Body of pancreas (tissue), 4 donors: ENCODE measurements at regions not wholly inside any gene's neighbourhood (a gene's known extent, or its start where the extent isn't known, plus 50 kb on each side); places are given as distances from the start of the nearest gene placed in this dataset.
"Not testable (repeated sequence)": the region's sequence is repeated elsewhere in the genome, so short reads cannot be mapped to it uniquely, and the experiment has no call there.

ENCODE experiments used
- ATAC-seq: fragments of 150-250 bp; one replicate; pipeline ENCODE4 v1.9.1; 2016
- DNase-seq, 4 donors: peaks; one replicate each; pipeline ENCODE4 v3.0.0-alpha.2; 2019
- H3K27ac ChIP-seq, 4 donors: fragments of 200-600 bp; sonication (generic); 1 replicate in 3 of 4; 2 replicates in 1 of 4; pipeline versions ENCODE4 v1.5.1 to v1.6.1; 2016 to 2019; ENCODE audit warnings: mild to moderate bottlenecking in 1 of 4, mixed read lengths in 1 of 4, moderate library complexity in 1 of 4
- H3K27me3 ChIP-seq, 2 donors: fragments of 200-600 bp; sonication (generic); one replicate each; pipeline ENCODE4 v1.6.0; 2016; ENCODE audit warnings: mild to moderate bottlenecking in 1 of 2
- H3K36me3 ChIP-seq, 2 donors: fragments of 200-600 bp; sonication (generic); replicated peaks in 1 of 2; 2 replicates each; pipeline ENCODE4 v1.5.1; 2016; ENCODE audit warnings: low read depth in 2 of 2; ENCODE audit not compliant: insufficient read depth in 1 of 2
- H3K4me1 ChIP-seq: fragments of 200-600 bp; sonication (generic); one replicate; pipeline ENCODE4 v1.6.0; 2016
- H3K4me3 ChIP-seq, 2 donors: fragments of 200-600 bp; sonication (generic); 1 replicate in 1 of 2; 2 replicates in 1 of 2; pipeline ENCODE4 v1.5.1; 2016 to 2019
- H3K9me3 ChIP-seq, 3 donors: fragments of 200-600 bp; sonication (generic); 1 replicate in 2 of 3; 2 replicates in 1 of 3; pipeline ENCODE4 v1.5.1; 2016
- POLR2A ChIP-seq, 3 donors: fragments of 450-650 bp; IDR thresholded peaks; one replicate each; pipeline ENCODE4 v1.6.1; 2016; ENCODE audit warnings: antibody characterized with exemption in 3 of 3, mild to moderate bottlenecking in 2 of 3
- WGBS, 2 donors: methylation state at CpG; one replicate each; pipeline ENCODE4 v1.1.5; 2017; 5-methylcytosine and 5-hydroxymethylcytosine counted together
- intact Hi-C: fragments of 100-400 bp; cut with DNase I; formaldehyde crosslinking; loops from one replicate; pipeline ENCODE4 v1.15.1; 2023
- TF ChIP-seq, protein P1 (sequence below), 7 experiments: fragments of 450-650 bp in 4 of 7; fragments of 200-600 bp in 3 of 7; sonication (generic) in 3 of 7; IDR thresholded peaks; one replicate each; pipeline ENCODE4 v1.5.1; 2016 to 2019; ENCODE audit warnings: antibody characterized with exemption in 7 of 7

DNA sequence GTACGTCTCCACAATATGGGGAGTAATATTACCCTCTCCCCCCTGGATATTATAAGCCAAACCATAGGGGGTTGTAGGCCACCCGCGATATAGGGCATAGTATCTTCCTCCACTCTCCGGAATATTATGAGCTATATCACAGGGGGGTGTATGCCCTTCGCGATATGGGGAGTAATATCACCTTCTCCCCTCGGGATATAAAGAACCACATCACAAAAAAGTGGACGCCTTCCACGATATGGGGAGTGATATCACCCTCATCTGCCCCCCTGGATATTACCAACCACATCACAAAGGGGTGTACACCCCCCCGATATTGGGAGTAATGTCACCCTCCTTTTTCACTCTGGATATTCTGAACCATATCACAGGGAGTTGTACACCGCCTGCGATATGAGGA is 65.5 kb upstream of the CEACAM21 start:
- Histone ChIP-seq H3K27ac (no peak overlapping the region), H3K4me1 (no peaks in the 10 kb centered on the region), H3K27me3 (no peaks in the 10 kb centered on the region), H3K36me3 (no peaks in the 10 kb centered on the region), H3K9me3 (no peaks in the 10 kb centered on the region), H3K4me3 (no peak overlapping the region)
- TF ChIP-seq, protein P1, sequence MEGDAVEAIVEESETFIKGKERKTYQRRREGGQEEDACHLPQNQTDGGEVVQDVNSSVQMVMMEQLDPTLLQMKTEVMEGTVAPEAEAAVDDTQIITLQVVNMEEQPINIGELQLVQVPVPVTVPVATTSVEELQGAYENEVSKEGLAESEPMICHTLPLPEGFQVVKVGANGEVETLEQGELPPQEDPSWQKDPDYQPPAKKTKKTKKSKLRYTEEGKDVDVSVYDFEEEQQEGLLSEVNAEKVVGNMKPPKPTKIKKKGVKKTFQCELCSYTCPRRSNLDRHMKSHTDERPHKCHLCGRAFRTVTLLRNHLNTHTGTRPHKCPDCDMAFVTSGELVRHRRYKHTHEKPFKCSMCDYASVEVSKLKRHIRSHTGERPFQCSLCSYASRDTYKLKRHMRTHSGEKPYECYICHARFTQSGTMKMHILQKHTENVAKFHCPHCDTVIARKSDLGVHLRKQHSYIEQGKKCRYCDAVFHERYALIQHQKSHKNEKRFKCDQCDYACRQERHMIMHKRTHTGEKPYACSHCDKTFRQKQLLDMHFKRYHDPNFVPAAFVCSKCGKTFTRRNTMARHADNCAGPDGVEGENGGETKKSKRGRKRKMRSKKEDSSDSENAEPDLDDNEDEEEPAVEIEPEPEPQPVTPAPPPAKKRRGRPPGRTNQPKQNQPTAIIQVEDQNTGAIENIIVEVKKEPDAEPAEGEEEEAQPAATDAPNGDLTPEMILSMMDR (IDR thresholded peaks at IDR 0.05), result no peak
- intact Hi-C loops, result no loop called here
- no peak for DNase-seq
- ATAC-seq, result no peak
- 51 to 55% methylated on average over 12 of the region's 12 CpGs for WGBS, 2 donors

- Histone ChIP-seq H3K27ac (no peak overlapping the region), H3K27me3 (no peaks in the 10 kb centered on the region), H3K4me3 (no peak overlapping the region), H3K4me1 (no peaks in the 10 kb centered on the region), H3K9me3 (no peaks in the 10 kb centered on the region), H3K36me3 (no peaks in the 10 kb centered on the region)
- DNase-seq (no peak), ATAC-seq (no peak)
- TF ChIP-seq POLR2A (IDR thresholded peaks at IDR 0.05), result no peak
- TF ChIP-seq, protein P1 (IDR thresholded peaks at IDR 0.05), result no peak
- intact Hi-C loops, result no loop called here
- WGBS, 2 donors, result 56 to 64% methylated on average over 8 of the region's 8 CpGs
Observed at GRCh38 chr19:41511628-41512027, 64.3 kb upstream of the CEACAM21 start.

DNA sequence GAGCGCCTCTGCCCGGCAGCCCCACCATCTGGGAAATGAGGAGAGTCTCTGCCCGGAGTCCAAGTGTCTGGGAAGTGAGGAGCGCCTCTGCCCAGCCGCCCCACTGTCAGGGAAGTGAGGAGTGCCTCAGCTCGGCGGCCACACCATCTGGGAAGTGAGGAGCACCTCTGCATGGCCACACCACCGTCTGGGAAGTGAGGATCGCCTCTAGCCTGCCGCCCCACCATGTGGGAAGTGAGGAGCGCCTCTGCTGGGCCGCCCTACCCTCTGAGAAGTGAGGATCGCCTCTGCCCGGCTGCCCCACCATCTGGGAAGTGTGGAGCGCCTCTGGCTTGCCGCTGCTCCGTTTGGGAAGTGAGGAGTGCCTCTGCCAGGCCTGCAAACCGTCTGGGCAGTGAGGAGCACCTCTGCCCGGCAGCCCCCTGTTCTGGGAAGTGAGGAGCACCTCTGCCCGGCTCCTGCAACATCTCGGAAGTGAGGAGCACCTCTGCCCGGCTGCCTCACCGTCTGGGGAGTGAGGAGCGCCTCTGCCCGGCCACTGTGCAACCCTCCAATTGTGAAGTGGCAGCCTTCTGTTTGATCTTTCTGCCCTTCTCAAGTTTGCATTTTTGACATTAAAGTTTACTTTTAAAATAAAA is 60.8 kb upstream of the CEACAM21 start:
- ATAC-seq, result no peak

GRCh38 chr19:41516292-41517171 is 59.4 kb upstream of the CEACAM21 start:
- H3K27ac ChIP-seq, H3K9me3 ChIP-seq, H3K4me3 ChIP-seq, ATAC-seq, H3K36me3 ChIP-seq, H3K27me3 ChIP-seq, intact Hi-C loops, H3K4me1 ChIP-seq: not testable (repeated sequence)
- peak in 1 of 4 donors; percentile 26 for DNase-seq
- 33 to 46% methylated on average over 16 to 19 of the region's 19 CpGs for WGBS, 2 donors

More for the DNA sequence above, 60.8 kb upstream of the CEACAM21 start:
- DNase-seq, result no peak
- Histone ChIP-seq H3K4me3 (no peak overlapping the region), H3K27ac (no peak overlapping the region), H3K9me3 (no peaks in the 10 kb centered on the region), H3K4me1 (no peaks in the 10 kb centered on the region), H3K27me3 (no peaks in the 10 kb centered on the region), H3K36me3 (no peaks in the 10 kb centered on the region)
- 56 to 73% methylated on average over 7 to 25 of the region's 25 CpGs for WGBS, 2 donors
- TF ChIP-seq POLR2A (IDR thresholded peaks at IDR 0.05), result no peak
- TF ChIP-seq, protein P1 (IDR thresholded peaks at IDR 0.05), result no peak
- intact Hi-C loops, result no loop called here

DNA sequence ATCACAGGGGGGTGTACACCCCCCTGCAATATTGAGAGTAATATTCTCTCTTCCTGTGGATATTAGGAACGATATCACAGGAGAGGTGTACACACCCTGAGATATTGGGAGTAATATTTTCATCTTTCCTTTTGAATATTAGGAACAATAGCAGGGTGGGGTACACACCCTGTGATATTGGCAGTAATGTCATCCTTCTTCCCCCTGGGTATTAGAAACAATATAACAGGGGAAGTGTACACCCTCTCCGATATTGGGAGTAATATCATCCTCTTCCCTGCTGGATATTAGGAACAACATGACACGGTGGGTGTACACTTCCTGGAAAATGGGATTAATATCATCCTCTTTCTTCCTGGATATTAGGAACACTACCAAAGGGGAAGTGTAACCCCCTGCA is 57.8 kb upstream of the CEACAM21 start:
- DNase-seq, result no peak
- intact Hi-C loops, result no loop called here
- no peak for TF ChIP-seq POLR2A (IDR thresholded peaks at IDR 0.05)
- TF ChIP-seq, protein P1 (IDR thresholded peaks at IDR 0.05), result no peak
- Histone ChIP-seq H3K4me3 (no peak overlapping the region), H3K36me3 (no peaks in the 10 kb centered on the region), H3K27ac (no peak overlapping the region), H3K9me3 (no peaks in the 10 kb centered on the region), H3K4me1 (peaks cover 7% of the 10 kb centered on the region), H3K27me3 (no peaks in the 10 kb centered on the region)
- ATAC-seq, result no peak
- WGBS, 2 donors, result 52 to 53% methylated on average over 3 of the region's 3 CpGs

DNA sequence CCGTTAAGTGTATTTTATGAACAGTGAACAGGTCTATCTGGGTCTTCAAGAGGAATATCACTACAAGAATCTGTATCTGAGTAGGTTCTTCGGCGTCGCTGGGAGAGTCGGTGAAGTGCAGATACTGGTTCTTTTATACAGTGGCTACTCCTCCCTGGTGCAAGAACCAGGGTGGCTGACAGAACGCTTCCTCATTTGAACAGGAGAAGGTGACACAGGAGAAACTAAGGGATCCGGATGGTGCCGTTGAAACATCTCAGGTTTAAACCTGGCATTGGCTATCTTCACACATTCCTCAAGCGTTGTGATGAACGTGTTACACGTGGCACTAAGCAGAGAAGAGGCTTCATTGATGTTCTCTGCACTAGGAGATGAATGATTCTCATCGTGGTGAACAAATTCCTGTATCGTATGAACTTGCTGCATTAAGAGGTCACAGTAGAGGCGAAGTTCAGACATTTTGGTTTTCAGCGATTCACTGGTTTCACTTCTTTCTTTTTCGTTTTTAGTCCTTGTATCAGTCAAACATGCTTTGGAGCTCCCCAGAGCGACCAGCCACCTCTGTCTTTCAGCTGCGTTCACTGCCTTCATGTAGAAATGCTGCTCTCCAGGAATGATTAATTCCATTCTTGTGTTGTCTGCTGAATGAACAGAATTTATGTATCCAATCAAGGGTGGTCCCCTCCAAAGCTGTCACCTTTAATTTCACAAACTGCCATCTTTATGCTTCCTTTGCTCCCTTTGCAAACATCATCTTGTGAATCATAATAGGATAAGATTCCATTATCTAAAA is 54.6 kb upstream of the CEACAM21 start:
- H3K9me3 ChIP-seq, ATAC-seq, H3K4me1 ChIP-seq, H3K4me3 ChIP-seq, intact Hi-C loops, H3K36me3 ChIP-seq, H3K27me3 ChIP-seq: not testable (repeated sequence)
- peak overlapping the region in 1 of 4 donors; percentile 64 for H3K27ac ChIP-seq
- WGBS, 2 donors, result 34 to 44% methylated on average over 18 of the region's 18 CpGs
- DNase-seq, result peak in 1 of 4 donors; percentile 13
